HG03280 (cell line): ENCODE measurements at regions not wholly inside any gene's neighbourhood (a gene's known extent, or its start where the extent isn't known, plus 50 kb on each side); places are given as distances from the start of the nearest gene placed in this dataset.
"Not testable (repeated sequence)": the region's sequence is repeated elsewhere in the genome, so short reads cannot be mapped to it uniquely, and the experiment has no call there.

Source experiments
- ATAC-seq: cut with Tn5 transposase; IDR thresholded peaks from one replicate; pipeline ENCODE4 v1.9.1; 2021; ENCODE audit warnings: mild to moderate bottlenecking, moderate library complexity; ENCODE audit not compliant: unreplicated experiment

DNA sequence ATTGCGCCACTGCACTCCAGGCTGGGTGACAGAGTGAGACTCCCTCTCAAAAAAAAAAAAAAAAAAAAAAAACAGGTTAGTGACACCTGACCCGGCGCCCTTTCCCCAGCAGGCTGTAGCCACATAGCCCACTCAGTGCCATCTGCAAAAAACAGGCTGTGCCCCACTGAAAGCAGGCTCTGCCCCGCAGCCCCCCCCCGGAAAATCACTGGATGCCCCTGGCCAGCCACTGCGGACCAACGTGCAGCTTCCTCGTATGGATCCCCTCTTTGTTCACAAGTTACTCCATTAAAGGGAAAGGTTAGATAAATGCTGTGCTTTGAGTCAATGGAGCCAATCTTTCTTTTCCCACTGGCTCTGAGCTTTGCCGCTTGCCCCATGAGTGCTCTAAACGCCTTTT, 660.3 kb downstream of the TBC1D22A start:
- ATAC-seq: no peak

- ATAC-seq: no peak
These were observed 659.4 kb downstream of the TBC1D22A start for GRCh38 chr22:47421846-47422245.

GRCh38 chr22:47420211-47420610, 657.8 kb downstream of the TBC1D22A start:
- ATAC-seq: no peak

- no peak for ATAC-seq
These were observed 656.8 kb downstream of the TBC1D22A start for GRCh38 chr22:47419239-47419638.

DNA sequence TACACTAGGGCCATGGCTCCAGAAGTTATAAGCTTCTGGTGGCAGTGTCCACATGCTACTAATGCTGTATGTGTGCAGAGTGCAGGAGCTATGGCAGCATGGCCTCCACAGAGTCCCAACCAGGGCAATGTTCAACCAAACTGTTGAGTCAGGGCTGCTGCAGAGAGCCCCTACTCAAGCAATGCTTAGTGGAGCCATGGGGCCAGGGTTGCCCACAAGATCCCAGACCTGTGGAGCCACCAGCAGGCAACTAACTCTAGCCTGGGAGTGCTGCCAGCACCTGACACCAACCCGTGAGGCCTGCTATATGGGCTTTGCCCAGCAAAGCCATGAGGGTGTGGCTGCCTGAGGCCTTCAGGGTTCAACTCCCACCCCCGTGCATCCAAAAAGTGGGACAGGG, 655.2 kb downstream of the TBC1D22A start:
- ATAC-seq: no peak

DNA sequence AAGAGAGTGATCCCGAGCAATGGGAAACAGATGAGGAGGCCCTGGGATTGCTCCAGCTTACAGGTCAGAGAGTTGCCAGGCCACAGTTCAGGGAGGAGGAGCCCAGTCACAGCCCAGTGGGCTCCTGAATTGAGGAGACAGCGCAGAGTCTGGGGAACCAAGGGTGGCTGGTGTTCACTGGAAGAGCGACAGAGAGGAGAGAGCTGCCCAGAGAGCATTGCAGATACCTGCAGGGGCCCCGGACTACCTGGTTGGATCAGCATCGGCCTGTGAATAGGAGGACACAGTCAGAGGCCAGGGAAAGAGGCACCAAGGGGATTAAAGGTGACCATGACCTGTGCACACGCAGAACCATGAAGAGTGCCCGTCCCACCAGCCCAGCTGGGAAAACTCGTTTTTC, 648.6 kb downstream of the TBC1D22A start:
- ATAC-seq: no peak

GRCh38 chr22:47409539-47410275, 647.3 kb downstream of the TBC1D22A start:
- no peak for ATAC-seq

GRCh38 chr22:47408409-47408808, 646.0 kb downstream of the TBC1D22A start:
- ATAC-seq: no peak

DNA sequence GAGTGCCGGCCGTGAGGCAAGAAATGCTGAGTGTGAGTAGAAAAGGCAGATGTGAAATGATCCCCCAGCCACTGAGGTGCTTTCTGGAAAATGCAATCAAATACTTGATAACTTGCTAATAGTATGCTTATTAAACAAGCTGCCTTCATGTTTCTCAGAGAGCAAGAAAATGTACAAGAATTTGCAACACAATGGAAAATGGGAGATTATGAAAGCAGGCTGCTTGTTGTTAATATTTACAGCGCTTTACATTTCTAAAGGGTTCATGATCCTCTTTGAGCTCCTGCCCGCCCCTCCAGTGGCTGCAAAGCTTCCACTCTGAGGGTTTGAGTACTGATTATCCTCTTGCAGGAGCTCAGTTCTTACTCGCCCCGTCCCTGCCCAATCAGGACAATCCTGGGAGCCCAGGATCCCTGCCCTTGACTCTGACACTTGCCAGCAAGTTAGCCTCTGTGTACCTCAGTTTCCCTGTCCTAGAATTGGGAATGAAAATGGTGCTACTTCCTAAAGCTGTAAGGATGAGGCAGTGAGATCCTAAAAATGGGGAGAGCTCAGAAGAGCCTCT, 645.1 kb downstream of the TBC1D22A start:
- ATAC-seq: no peak

GRCh38 chr22:47406896-47407295, 644.4 kb downstream of the TBC1D22A start:
- ATAC-seq: no peak

- ATAC-seq: no peak
These were observed 643.9 kb downstream of the TBC1D22A start for GRCh38 chr22:47406180-47406834.

DNA sequence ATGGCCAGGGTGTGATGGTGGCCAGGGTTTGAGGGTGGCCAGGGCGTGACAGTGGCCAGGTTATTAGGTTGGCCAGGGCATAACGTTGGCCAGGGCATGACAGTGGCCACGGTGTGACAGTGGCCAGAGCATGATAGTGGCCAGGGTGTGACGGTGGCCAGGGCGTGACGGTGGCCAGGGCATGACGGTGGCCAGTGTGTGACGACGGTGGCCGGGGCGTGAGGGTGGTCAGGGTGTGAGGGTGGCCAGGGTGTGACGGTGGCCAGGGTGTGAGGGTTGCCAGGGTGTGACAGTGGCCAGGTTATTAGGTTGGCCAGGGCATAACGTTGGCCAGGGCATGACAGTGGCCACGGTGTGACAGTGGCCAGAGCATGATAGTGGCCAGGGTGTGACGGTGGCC, 642.8 kb downstream of the TBC1D22A start:
- ATAC-seq: not testable (repeated sequence)

DNA sequence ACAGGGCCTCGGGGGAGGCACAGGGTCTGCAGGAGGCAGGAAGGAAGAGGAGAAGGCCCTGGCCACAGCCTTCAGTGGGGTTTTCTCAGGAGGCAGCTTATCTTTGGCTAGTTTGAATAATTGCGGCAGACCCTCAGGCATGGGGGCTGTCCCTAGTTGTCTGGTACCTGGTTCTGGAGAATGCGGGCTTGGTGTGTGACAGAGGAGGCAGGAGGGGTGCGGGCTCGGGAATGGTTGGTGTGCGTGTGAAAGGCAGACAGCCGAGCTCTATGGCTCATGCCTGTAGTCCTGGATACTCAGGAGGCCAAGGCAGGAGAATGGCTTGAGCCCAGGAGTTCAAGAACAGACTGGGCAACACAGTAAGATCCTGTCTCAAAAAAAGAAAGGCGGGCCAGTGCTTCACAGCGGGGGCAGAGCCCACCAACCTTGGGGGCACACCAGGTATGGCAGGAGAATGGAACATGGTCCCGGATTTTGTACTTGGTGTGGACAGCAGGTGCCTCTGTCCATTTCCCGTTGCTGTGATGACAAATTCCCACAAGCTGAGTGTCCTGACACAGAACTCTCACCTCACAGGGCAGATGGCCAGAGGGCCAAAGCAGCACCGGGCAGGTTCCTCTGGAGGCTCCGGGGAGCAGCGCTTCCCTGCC, 640.6 kb downstream of the TBC1D22A start:
- no peak for ATAC-seq

GRCh38 chr22:47401976-47402770, 639.7 kb downstream of the TBC1D22A start:
- ATAC-seq: no peak

DNA sequence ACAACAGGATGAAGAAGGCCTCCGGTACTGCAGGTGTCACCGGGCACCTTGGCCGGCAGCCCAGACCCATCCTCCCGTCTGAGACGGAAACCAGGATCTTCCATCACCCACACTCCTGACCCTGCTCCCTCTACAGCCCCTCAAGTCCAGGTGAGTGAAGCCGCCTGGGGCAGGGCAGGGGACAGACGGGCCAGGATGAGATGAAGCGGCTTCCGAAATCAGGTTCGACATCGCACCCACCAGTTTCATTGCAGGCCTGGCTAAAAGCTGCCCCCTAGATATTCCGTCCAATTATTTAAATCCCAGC, 639.1 kb downstream of the TBC1D22A start:
- no peak for ATAC-seq

DNA sequence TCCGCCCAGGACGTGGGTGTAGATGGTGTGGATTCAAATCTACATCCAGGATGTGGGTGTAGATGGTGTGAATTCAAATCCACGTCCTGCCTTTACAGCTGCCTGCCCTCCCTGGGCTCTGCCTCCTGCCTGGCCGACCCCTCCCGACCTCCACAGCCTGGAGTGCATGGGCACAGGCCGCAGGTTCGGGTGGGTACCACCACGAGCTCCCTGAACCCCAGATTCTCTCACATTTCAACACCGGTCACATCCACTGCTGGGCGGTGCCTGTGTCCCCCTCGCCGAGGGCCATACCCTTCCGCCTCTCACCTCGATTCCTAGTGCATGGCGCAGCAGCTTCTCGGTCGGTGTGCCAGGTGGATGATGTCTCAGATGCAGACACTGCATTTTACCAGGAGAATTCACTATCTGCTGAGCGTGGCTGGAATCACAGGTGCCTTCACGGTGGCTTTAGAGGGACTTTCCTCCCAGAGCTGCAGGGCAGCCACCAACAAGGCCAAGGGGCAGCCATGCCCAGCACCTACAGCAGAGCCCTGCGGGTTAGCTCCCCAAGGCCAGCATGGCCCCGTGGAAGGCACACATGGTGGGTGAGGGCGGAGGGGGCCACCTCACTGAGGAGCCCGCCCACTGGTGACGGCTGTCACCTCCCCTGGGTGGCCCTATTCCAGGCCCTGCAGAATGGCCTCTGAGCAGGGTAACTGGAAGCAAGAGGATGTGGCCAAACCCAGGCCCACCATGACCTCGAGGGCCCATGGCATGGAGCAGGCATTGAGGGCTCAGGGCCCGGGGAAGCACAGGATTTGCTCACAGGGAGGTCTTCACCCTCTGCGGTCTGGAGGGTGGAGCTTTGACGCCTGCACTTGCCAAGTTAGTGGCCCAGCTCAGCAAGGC, 638.5 kb downstream of the TBC1D22A start:
- ATAC-seq: no peak

- not testable (repeated sequence) for ATAC-seq
These were observed 637.7 kb downstream of the TBC1D22A start for GRCh38 chr22:47400131-47400530.

- no peak for ATAC-seq
These were observed 636.7 kb downstream of the TBC1D22A start for GRCh38 chr22:47398921-47399790.

DNA sequence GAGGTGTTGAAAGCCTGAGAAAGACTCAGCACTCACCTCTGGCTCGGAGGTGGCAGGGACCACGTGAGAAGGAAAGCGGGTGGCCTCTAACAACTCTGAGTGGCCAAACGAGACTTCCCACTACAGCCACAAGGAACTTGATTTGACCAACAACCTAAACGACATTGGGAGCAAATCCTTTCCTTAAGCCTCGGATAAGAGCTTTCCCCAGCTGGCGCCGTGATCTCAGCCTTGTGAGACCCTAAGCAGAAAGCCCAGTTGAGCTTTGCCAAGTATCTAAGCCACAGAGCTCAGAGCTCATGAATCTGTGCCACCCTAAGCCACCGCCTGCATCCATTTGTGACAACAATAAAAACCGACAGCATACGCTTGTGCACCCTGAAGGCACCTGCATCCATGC, 636.0 kb downstream of the TBC1D22A start:
- ATAC-seq: no peak
